Left ventricle myocardium inferior (tissue), 1 donor: ENCODE measurements at regions not wholly inside any gene's neighbourhood (a gene's known extent, or its start where the extent isn't known, plus 50 kb on each side); places are given as distances from the start of the nearest gene placed in this dataset.

Experiments
- DNase-seq: peaks from one replicate; pipeline ENCODE4 v3.0.0-alpha.2; 2020
- H3K27ac ChIP-seq: fragments of 200-600 bp; replicated peaks from 2 replicates; pipeline ENCODE4 v1.8.0; 2021
- H3K27me3 ChIP-seq: fragments of 200-600 bp; 2 replicates; pipeline ENCODE4 v1.8.0; 2021; ENCODE audit warnings: low read depth
- H3K36me3 ChIP-seq: fragments of 200-600 bp; 2 replicates; pipeline ENCODE4 v1.8.0; 2021
- H3K4me1 ChIP-seq: fragments of 200-600 bp; 2 replicates; pipeline ENCODE4 v1.8.0; 2021
- H3K4me3 ChIP-seq: fragments of 200-600 bp; 2 replicates; pipeline ENCODE4 v1.8.0; 2021; ENCODE audit warnings: mild to moderate bottlenecking, moderate library complexity
- H3K9me3 ChIP-seq: fragments of 200-600 bp; replicated peaks from 2 replicates; pipeline ENCODE4 v1.8.0; 2021
- CTCF ChIP-seq: fragments of 200-600 bp; IDR thresholded peaks from 2 replicates; pipeline ENCODE4 v1.8.0; 2021; ENCODE audit warnings: antibody characterized with exemption, mild to moderate bottlenecking, borderline replicate concordance
- intact Hi-C: fragments of 100-400 bp; cut with micrococcal nuclease; formaldehyde crosslinking; loops from one replicate; pipeline ENCODE4 v1.11.0; 2022
- donor health status: DM: no; HTN: yes; CAD: no; lungs with severe emphysema.

DNA sequence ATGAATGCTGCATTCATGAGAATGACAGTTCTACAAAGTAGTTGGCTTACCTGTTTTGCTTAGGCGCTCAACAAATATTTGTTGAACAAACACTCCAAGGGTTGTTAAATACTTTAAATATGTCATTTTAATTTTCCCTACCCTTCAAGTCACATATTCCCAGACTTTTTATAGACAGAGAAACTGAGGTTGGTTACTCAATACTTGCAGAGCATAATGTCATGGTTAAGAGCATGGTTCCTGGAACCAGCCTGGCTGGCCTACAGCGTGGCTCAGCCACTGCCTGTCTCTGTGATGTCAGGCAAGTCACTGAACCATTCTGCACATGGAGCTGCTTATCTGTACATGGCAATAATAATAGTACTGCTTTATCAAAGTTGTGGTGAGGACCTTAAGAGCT, 120.0 kb upstream of the STK17B start:
- Histone ChIP-seq H3K9me3 (no peaks in the 10 kb centered on the region), H3K36me3 (peaks cover 4% of the 10 kb centered on the region), H3K27me3 (no peaks in the 10 kb centered on the region), H3K27ac (peak overlapping the region; percentile 69), H3K4me3 (no peak overlapping the region), H3K4me1 (peaks cover 74% of the 10 kb centered on the region)
- intact Hi-C loops: no loop called here
- TF ChIP-seq CTCF: no peak
- DNase-seq: no peak

DNA sequence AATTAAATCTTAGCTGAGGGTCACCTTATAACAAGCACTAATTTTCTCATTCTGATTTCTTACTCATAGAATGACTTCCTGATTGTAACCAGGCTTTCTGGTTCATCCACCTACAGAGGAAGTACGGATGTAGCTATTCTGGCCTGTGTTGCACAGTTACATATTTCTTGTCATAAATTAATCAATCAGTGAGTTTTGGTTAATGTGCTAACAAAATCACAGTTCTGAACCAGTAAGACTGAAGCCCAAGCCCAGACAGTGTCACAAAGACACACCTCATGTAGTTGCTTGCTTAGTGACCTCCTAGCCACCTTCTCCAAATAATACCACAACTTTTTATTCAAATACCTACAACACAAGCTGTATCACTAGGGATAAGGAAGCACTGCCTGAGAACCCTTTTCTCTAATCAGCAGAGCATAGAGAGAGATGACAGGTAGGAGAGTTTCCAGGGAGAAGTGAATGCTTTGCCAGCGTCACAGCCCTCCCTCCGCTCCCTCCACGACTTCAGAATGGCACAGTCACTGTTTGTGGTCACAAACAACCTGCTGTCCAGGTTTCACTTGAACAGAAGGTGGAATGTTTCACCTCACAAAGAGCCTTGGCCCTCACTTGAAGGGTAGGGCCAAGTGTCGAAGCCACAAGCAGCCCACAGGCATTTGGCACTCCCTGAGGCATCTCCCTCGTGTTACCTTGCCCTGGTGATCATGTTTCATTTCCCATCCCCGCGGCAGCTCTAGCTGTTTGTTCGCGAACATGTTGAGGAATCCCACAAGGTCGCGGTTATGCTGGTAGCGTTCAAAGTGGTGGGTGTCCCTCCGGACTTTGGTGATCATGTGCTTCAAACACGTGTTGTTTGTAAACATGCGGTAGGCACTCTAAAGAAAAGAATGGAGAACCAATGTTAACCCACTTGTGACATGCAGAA, 120.8 kb upstream of the STK17B start:
- no peak for TF ChIP-seq CTCF
- H3K9me3 ChIP-seq: no peaks in the 10 kb centered on the region
- H3K4me1 ChIP-seq: peaks cover 74% of the 10 kb centered on the region
- H3K27me3 ChIP-seq: no peaks in the 10 kb centered on the region
- intact Hi-C loops: no loop called here
- H3K27ac ChIP-seq: peak overlapping the region; percentile 69
- no peak for DNase-seq
- H3K36me3 ChIP-seq: peaks cover 4% of the 10 kb centered on the region
- H3K4me3 ChIP-seq: no peak overlapping the region

- Histone ChIP-seq H3K4me3 (no peak overlapping the region), H3K27ac (peak overlapping the region; percentile 27), H3K27me3 (no peaks in the 10 kb centered on the region), H3K36me3 (peaks cover 4% of the 10 kb centered on the region), H3K9me3 (no peaks in the 10 kb centered on the region), H3K4me1 (peaks cover 64% of the 10 kb centered on the region)
- TF ChIP-seq CTCF: no peak
- DNase-seq: no peak
- intact Hi-C loops: no loop called here
Measured at GRCh38 chr2:196293751-196294515, 122.6 kb upstream of the STK17B start.

GRCh38 chr2:196294516-196294909, 123.1 kb upstream of the STK17B start:
- intact Hi-C loops: no loop called here
- Histone ChIP-seq H3K4me3 (no peak overlapping the region), H3K9me3 (no peaks in the 10 kb centered on the region), H3K36me3 (peaks cover 3% of the 10 kb centered on the region), H3K27ac (peak overlapping the region; percentile 27), H3K4me1 (peaks cover 58% of the 10 kb centered on the region), H3K27me3 (no peaks in the 10 kb centered on the region)
- no peak for TF ChIP-seq CTCF
- no peak for DNase-seq

GRCh38 chr2:196295005-196295404, 123.6 kb upstream of the STK17B start:
- Histone ChIP-seq H3K36me3 (no peaks in the 10 kb centered on the region), H3K4me1 (peaks cover 53% of the 10 kb centered on the region), H3K9me3 (no peaks in the 10 kb centered on the region), H3K27me3 (no peaks in the 10 kb centered on the region), H3K4me3 (no peak overlapping the region), H3K27ac (peak overlapping the region; percentile 27)
- no peak for TF ChIP-seq CTCF
- no peak for DNase-seq
- intact Hi-C loops: loop anchor here (5.0 kb wide), 1 partner anchor 157 kb away; no protein-coding TSS in a partner anchor
